Hepatocyte (in vitro differentiated cells): ENCODE measurements at regions not wholly inside any gene's neighbourhood (a gene's known extent, or its start where the extent isn't known, plus 50 kb on each side); places are given as distances from the start of the nearest gene placed in this dataset.

Experiments used
- DNase-seq: peaks from one replicate; pipeline ENCODE4 v3.0.0-alpha.2; 2016; ENCODE audit warnings: low spot score
- H2AFZ ChIP-seq: fragments of 200-600 bp; sonication (generic); 2 replicates; pipeline ENCODE4 v1.6.0; 2016; ENCODE audit warnings: antibody characterized with exemption, mild to moderate bottlenecking
- H3K27ac ChIP-seq: fragments of 200-600 bp; sonication (generic); 2 replicates; pipeline ENCODE4 v1.5.1; 2016; ENCODE audit warnings: mild to moderate bottlenecking
- H3K27me3 ChIP-seq: fragments of 200-600 bp; sonication (generic); 2 replicates; pipeline ENCODE4 v1.6.1; 2016
- H3K36me3 ChIP-seq: fragments of 200-600 bp; sonication (generic); replicated peaks from 2 replicates; pipeline ENCODE4 v1.5.1; 2016; ENCODE audit warnings: low read depth; ENCODE audit not compliant: insufficient read depth
- H3K4me1 ChIP-seq: fragments of 200-600 bp; sonication (generic); 2 replicates; pipeline ENCODE4 v1.5.1; 2016; ENCODE audit warnings: mild to moderate bottlenecking, moderate library complexity; ENCODE audit not compliant: insufficient read depth
- H3K4me2 ChIP-seq: fragments of 200-600 bp; sonication (generic); 2 replicates; pipeline ENCODE4 v1.6.0; 2016
- H3K4me3 ChIP-seq: fragments of 200-600 bp; sonication (generic); 2 replicates; pipeline ENCODE4 v1.5.1; 2016; ENCODE audit warnings: mild to moderate bottlenecking
- H3K79me2 ChIP-seq: fragments of 200-600 bp; sonication (generic); 2 replicates; pipeline ENCODE4 v1.6.0; 2017; ENCODE audit warnings: mild to moderate bottlenecking
- H3K9me2 ChIP-seq: fragments of 200-600 bp; sonication (generic); replicated peaks from 2 replicates; pipeline ENCODE4 v1.6.0; 2017; ENCODE audit warnings: mild to moderate bottlenecking; ENCODE audit not compliant: insufficient read depth
- H3K9me3 ChIP-seq: fragments of 200-600 bp; sonication (generic); 2 replicates; pipeline ENCODE4 v1.5.1; 2016; ENCODE audit warnings: low read depth, mild to moderate bottlenecking
- H4K20me1 ChIP-seq: fragments of 200-600 bp; sonication (generic); 2 replicates; pipeline ENCODE4 v1.6.0; 2016; ENCODE audit warnings: mild to moderate bottlenecking; ENCODE audit not compliant: insufficient read depth, poor library complexity, severe bottlenecking
- CTCF ChIP-seq: fragments of 200-600 bp; sonication (generic); IDR thresholded peaks from 2 replicates; pipeline ENCODE4 v1.5.1; 2016; ENCODE audit warnings: antibody characterized with exemption, mild to moderate bottlenecking; ENCODE audit not compliant: poor library complexity
- EZH2 ChIP-seq: fragments of 200-600 bp; sonication (generic); IDR thresholded peaks from 2 replicates; pipeline ENCODE4 v1.6.1; 2016; ENCODE audit warnings: antibody characterized with exemption, mild to moderate bottlenecking, borderline replicate concordance
- EZH2phosphoT487 ChIP-seq: fragments of 200-600 bp; sonication (generic); IDR thresholded peaks from one replicate; pipeline ENCODE4 v1.6.1; 2018; ENCODE audit warnings: antibody characterized with exemption, mild to moderate bottlenecking, low read depth, moderate library complexity; ENCODE audit not compliant: unreplicated experiment, severe bottlenecking
- WGBS: methylation state at CpG from one replicate; pipeline ENCODE4 v1.1.6; 2016; ENCODE audit warnings: low lambda C conversion rate; ENCODE audit errors: missing lambda C conversion rate; 5-methylcytosine and 5-hydroxymethylcytosine counted together

- no peaks in the 10 kb centered on the region for H3K79me2 ChIP-seq
- H3K27me3 ChIP-seq: no peaks in the 10 kb centered on the region
- no peak for DNase-seq
- H3K9me2 ChIP-seq: no peaks in the 10 kb centered on the region
- TF ChIP-seq EZH2 (no peak), CTCF (no peak), EZH2phosphoT487 (no peak)
- no peaks in the 10 kb centered on the region for H4K20me1 ChIP-seq
- H3K9me3 ChIP-seq: no peaks in the 10 kb centered on the region
- H3K4me3 ChIP-seq: no peak overlapping the region
- no peak overlapping the region for H2AFZ ChIP-seq
- H3K27ac ChIP-seq: no peak overlapping the region
- WGBS: 90% methylated on average over 5 of the region's 5 CpGs
- H3K36me3 ChIP-seq: no peaks in the 10 kb centered on the region
- H3K4me1 ChIP-seq: peaks cover 18% of the 10 kb centered on the region
- H3K4me2 ChIP-seq: no peak overlapping the region
Observed at GRCh38 chr6:159102373-159103160, 57.8 kb upstream of the TAGAP start.

DNA sequence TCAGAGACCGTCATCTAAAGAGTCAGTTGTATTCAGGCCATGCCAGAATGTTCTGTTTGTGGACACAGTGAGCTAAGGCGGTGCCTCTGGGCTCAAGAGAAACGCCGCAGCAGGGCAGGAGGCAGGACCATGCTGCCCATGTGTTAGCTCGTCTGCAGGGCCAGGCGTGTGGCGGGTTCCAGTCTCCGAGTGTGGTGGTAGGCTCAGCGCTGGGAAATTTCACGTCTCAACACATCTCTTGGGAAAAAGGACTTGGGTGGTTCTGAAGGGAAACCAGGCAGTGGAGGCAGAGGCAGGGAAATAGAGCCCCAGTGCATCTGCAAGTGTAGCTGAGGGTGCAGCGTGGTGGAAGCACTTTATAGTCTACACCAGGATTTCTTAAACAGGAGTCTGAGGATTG is 56.9 kb upstream of the TAGAP start:
- Histone ChIP-seq H3K9me2 (no peaks in the 10 kb centered on the region), H3K9me3 (no peaks in the 10 kb centered on the region), H3K4me2 (no peak overlapping the region), H3K36me3 (no peaks in the 10 kb centered on the region), H3K4me1 (peaks cover 18% of the 10 kb centered on the region), H2AFZ (no peak overlapping the region), H4K20me1 (no peaks in the 10 kb centered on the region), H3K4me3 (no peak overlapping the region), H3K79me2 (no peaks in the 10 kb centered on the region), H3K27me3 (no peaks in the 10 kb centered on the region), H3K27ac (peak overlapping the region; percentile 7)
- TF ChIP-seq EZH2phosphoT487 (no peak), CTCF (no peak), EZH2 (no peak)
- 87% methylated on average over 11 of the region's 11 CpGs for WGBS
- DNase-seq: no peak

DNA sequence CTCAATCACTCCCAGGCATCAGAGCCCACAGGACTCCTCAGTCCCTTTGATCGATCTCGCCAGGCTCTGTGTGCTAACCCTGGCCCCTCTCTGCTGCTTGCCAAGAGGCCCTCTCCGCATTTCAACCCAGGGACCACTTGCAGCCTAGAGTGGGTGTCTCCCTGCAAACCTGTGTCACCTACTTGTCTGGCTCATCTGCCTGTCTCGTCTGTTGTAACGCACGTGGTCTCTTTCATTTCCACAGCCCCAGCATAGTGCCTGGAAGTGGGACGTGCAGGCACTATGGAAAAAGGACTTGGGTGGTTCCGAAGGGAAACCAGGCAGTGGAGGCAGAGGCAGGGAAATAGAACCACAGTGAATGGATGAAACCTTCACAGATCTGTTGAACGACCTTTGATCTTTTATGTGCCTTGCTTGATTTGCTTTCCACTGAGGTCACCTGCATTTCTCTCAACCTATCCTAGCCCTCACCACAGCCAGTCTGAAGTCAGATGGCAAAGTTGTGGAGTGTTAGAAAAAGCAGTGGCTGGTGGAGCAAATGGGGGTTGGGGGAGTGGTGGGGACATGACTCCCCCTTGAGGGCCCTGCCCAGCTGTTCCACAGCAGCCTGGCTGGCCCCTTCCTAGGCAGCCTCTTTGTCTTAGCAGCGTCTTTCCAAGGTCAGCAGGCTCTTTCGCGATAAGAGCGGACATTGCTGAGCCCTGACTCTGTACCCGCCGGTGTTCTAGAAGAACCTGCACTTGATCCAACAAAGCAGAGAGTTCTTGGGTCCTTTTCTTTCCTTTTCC is 55.8 kb upstream of the TAGAP start:
- TF ChIP-seq CTCF (no peak), EZH2 (no peak), EZH2phosphoT487 (no peak)
- H3K9me2 ChIP-seq: no peaks in the 10 kb centered on the region
- no peaks in the 10 kb centered on the region for H3K79me2 ChIP-seq
- no peak overlapping the region for H3K4me2 ChIP-seq
- no peaks in the 10 kb centered on the region for H4K20me1 ChIP-seq
- peaks cover 18% of the 10 kb centered on the region for H3K4me1 ChIP-seq
- no peak overlapping the region for H3K4me3 ChIP-seq
- H3K27me3 ChIP-seq: no peaks in the 10 kb centered on the region
- DNase-seq: no peak
- H3K27ac ChIP-seq: no peak overlapping the region
- no peak overlapping the region for H2AFZ ChIP-seq
- no peaks in the 10 kb centered on the region for H3K9me3 ChIP-seq
- H3K36me3 ChIP-seq: no peaks in the 10 kb centered on the region
- 80% methylated on average over 15 of the region's 15 CpGs for WGBS
